SK-N-SH (cell line): ENCODE measurements at regions not wholly inside any gene's neighbourhood (a gene's known extent, or its start where the extent isn't known, plus 50 kb on each side); places are given as distances from the start of the nearest gene placed in this dataset.

Experiments used
- GATA2 ChIP-seq: sonication (generic); formaldehyde crosslinking; IDR thresholded peaks from 2 replicates; pipeline ENCODE4 v1.5.0; 2020; ENCODE audit warnings: mild to moderate bottlenecking, missing genetic modification reagents
- JUND ChIP-seq: IDR thresholded peaks from 2 replicates; pipeline ENCODE4 v1.4.0; 2012
- TF ChIP-seq, protein P1 (sequence below): IDR thresholded peaks from 2 replicates; pipeline ENCODE4 v1.4.0; 2012; ENCODE audit warnings: low read depth, borderline replicate concordance
- TF ChIP-seq, protein P2 (sequence below): fragments of 200-600 bp; sonication (generic); IDR thresholded peaks from 2 replicates; pipeline ENCODE4 v1.6.1; 2017; ENCODE audit warnings: antibody characterized with exemption, mild to moderate bottlenecking, moderate library complexity

DNA sequence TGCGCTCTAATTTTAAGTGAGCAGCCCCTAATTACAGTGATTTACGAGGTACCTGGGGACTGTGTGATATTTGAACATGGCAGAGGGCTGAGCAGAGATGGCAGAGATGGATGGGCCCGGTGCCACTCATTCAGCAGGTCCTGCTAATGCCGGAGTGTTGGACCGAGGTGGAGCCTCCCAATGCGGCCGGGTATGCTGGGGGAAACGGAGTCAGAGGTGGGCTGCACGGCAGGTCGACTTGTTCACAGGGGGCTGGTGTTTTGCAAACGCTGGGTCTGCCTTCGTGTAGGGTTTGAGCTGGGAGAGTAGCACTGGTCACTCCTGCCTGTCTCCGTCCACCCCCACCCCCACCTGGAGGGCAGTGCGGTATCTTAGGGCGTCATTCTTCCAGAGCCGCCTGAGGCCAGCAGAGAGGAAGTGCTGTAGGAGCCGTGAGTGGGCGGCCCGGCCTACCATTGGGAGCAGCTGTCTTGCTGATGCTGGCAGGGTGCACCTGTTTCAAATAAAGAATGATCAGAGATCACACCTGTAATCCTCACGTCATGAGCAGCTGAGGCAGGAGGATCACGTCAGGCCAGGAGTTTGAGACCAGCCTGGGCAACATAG, 122.6 kb downstream of the IGLL1 start:
- TF ChIP-seq, protein P1, sequence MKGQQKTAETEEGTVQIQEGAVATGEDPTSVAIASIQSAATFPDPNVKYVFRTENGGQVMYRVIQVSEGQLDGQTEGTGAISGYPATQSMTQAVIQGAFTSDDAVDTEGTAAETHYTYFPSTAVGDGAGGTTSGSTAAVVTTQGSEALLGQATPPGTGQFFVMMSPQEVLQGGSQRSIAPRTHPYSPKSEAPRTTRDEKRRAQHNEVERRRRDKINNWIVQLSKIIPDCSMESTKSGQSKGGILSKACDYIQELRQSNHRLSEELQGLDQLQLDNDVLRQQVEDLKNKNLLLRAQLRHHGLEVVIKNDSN: no peak
- TF ChIP-seq GATA2 (CRISPR knock-in tag): no peak
- no peak for TF ChIP-seq JUND
- TF ChIP-seq, protein P2, sequence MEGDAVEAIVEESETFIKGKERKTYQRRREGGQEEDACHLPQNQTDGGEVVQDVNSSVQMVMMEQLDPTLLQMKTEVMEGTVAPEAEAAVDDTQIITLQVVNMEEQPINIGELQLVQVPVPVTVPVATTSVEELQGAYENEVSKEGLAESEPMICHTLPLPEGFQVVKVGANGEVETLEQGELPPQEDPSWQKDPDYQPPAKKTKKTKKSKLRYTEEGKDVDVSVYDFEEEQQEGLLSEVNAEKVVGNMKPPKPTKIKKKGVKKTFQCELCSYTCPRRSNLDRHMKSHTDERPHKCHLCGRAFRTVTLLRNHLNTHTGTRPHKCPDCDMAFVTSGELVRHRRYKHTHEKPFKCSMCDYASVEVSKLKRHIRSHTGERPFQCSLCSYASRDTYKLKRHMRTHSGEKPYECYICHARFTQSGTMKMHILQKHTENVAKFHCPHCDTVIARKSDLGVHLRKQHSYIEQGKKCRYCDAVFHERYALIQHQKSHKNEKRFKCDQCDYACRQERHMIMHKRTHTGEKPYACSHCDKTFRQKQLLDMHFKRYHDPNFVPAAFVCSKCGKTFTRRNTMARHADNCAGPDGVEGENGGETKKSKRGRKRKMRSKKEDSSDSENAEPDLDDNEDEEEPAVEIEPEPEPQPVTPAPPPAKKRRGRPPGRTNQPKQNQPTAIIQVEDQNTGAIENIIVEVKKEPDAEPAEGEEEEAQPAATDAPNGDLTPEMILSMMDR: no peak
